Breast epithelium (tissue), 4 donors: ENCODE measurements at regions not wholly inside any gene's neighbourhood (a gene's known extent, or its start where the extent isn't known, plus 50 kb on each side); places are given as distances from the start of the nearest gene placed in this dataset.

Experiments used
- DNase-seq, 2 donors: peaks; one replicate each; pipeline ENCODE4 v3.0.0-alpha.2; 2019; ENCODE audit warnings: low spot score in 2 of 2
- H3K27ac ChIP-seq, 2 donors: fragments of 200-600 bp; sonication (generic) in 1 of 2; one replicate each; pipeline ENCODE4 v1.5.1; 2016 to 2019; ENCODE audit warnings: mild to moderate bottlenecking in 1 of 2
- H3K27me3 ChIP-seq, 2 donors: fragments of 200-600 bp; sonication (generic) in 1 of 2; one replicate each; pipeline versions ENCODE4 v1.5.1 to v1.6.0; 2017 to 2019; ENCODE audit warnings: control low read depth in 1 of 2, mild to moderate bottlenecking in 1 of 2
- H3K36me3 ChIP-seq: fragments of 200-600 bp; one replicate; pipeline ENCODE4 v1.5.1; 2019
- H3K4me1 ChIP-seq, 2 donors: fragments of 200-600 bp; sonication (generic); one replicate each; pipeline ENCODE4 v1.5.1; 2016 to 2019; ENCODE audit warnings: control low read depth in 1 of 2
- H3K4me3 ChIP-seq, 3 donors: fragments of 200-600 bp; sonication (generic); 1 replicate in 2 of 3; 2 replicates in 1 of 3; pipeline ENCODE4 v1.5.1; 2016 to 2019; ENCODE audit warnings: mild to moderate bottlenecking in 3 of 3, moderate library complexity in 2 of 3
- H3K9me3 ChIP-seq, 2 donors: fragments of 200-600 bp; sonication (generic) in 1 of 2; one replicate each; pipeline ENCODE4 v1.5.1; 2016 to 2019; ENCODE audit warnings: control low read depth in 1 of 2
- POLR2A ChIP-seq: fragments of 450-650 bp; IDR thresholded peaks from one replicate; pipeline ENCODE4 v1.6.1; 2016; ENCODE audit warnings: antibody characterized with exemption, mild to moderate bottlenecking, moderate library complexity
- POLR2AphosphoS5 ChIP-seq, 3 donors: sonication (generic); formaldehyde crosslinking; IDR thresholded peaks; one replicate each; pipeline ENCODE4 v1.6.1; 2017; ENCODE audit warnings: antibody characterized with exemption in 3 of 3
- intact Hi-C: fragments of 100-400 bp; cut with DNase I; formaldehyde crosslinking; loops from one replicate; pipeline ENCODE4 v1.15.1; 2023; ENCODE audit warnings: low total_unique reads
- TF ChIP-seq, protein P1 (sequence below), 3 donors: fragments of 450-650 bp; IDR thresholded peaks; one replicate each; pipeline ENCODE4 v1.5.1; 2016 to 2017; ENCODE audit warnings: antibody characterized with exemption in 3 of 3, mild to moderate bottlenecking in 3 of 3, moderate library complexity in 3 of 3

DNA sequence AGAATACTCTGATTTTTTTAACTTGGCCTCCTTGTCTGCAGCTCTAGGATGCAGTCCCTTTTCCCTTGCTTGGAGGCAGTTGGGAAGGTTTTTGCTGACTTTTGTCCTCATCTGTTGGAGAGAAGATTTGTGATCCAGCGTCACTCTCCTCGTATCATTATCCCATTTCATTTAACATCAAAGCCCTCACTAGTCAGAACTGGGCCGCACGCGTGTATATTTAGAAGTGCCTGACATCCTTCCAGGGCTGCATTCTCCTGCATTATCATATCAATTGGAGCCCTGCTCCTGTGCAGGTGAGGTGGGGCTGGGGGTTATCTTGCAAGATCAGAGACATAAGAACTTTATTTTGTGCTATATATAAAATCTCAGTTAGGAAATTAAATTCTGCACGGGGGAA is 435.1 kb upstream of the HS6ST1 start:
- H3K4me3 ChIP-seq = no peak overlapping the region
- TF ChIP-seq POLR2AphosphoS5 (IDR thresholded peaks at IDR 0.05) (no peak), POLR2A (no peak)
- TF ChIP-seq, protein P1, sequence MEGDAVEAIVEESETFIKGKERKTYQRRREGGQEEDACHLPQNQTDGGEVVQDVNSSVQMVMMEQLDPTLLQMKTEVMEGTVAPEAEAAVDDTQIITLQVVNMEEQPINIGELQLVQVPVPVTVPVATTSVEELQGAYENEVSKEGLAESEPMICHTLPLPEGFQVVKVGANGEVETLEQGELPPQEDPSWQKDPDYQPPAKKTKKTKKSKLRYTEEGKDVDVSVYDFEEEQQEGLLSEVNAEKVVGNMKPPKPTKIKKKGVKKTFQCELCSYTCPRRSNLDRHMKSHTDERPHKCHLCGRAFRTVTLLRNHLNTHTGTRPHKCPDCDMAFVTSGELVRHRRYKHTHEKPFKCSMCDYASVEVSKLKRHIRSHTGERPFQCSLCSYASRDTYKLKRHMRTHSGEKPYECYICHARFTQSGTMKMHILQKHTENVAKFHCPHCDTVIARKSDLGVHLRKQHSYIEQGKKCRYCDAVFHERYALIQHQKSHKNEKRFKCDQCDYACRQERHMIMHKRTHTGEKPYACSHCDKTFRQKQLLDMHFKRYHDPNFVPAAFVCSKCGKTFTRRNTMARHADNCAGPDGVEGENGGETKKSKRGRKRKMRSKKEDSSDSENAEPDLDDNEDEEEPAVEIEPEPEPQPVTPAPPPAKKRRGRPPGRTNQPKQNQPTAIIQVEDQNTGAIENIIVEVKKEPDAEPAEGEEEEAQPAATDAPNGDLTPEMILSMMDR (IDR thresholded peaks at IDR 0.05) = no peak
- H3K27me3 ChIP-seq = no peaks in the 10 kb centered on the region

DNA sequence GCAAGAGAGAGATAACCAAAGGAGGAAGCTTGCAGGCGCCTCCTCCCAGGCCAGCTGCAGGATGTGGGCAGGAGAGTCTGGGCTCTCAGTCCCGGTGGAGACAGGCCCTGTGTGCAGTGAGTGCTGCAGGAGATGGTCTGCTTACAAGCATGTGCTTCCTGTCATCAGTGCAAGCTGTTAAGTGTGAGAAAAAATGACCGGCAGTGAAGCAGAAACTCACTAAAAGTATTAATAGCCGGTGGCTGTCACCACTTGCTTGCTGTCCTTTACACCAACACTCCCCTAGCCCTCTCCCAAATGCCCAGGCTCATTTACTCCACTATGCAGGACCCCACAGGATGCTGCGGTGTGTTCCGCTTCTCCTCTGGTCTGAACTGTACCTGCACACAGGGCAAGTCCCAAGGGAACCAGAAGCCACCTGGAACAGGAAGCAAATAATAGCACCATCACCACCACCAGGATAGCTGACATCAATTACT is 435.6 kb upstream of the HS6ST1 start:
- no peaks in the 10 kb centered on the region for H3K27me3 ChIP-seq
- H3K9me3 ChIP-seq = no peaks in the 10 kb centered on the region
- no peak overlapping the region for H3K4me3 ChIP-seq
- no peaks in the 10 kb centered on the region for H3K36me3 ChIP-seq
- no peak for TF ChIP-seq POLR2AphosphoS5 (IDR thresholded peaks at IDR 0.05)
- TF ChIP-seq, protein P1 (IDR thresholded peaks at IDR 0.05) = no peak
- TF ChIP-seq POLR2A = no peak
- no peak overlapping the region for H3K27ac ChIP-seq
- peak in 1 of 2 donors; percentile 5 for DNase-seq
- H3K4me1 ChIP-seq = no peaks in the 10 kb centered on the region
- intact Hi-C loops = no loop called here

More for the DNA sequence above, 435.1 kb upstream of the HS6ST1 start:
- Histone ChIP-seq H3K9me3 (no peaks in the 10 kb centered on the region), H3K27ac (no peak overlapping the region), H3K4me1 (no peaks in the 10 kb centered on the region), H3K36me3 (no peaks in the 10 kb centered on the region)
- intact Hi-C loops = no loop called here
- no peak for DNase-seq

DNA sequence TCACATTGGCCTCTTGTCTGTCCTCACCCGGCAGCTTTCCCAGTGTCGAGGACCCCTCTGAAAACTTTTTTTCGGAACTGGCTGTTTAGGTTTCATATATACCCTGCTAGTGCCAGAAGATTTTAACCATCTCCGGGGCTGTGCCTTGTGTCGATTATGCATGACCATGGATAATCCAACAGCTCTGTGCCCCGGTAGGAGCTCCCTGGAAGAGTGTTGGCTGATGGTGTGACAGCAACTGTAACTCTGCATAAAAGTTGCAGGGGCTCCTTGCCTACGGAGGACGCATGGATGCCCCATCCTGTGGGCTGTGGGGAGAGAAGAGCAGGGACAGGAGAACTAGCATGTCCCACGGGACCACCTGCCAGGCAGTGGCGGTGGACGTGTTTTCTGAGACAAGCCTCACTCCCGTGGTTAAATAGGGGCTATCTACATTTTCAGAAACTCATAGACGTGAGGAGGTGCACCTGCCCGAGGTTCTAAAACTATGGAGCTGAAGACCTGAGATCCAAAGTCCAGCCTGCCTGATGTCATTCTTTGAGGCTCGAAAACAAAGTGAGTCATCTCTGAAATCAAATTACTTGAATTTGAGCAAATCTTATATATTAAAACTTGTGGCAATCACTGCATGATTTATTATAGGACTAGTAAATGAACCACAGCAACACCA is 437.2 kb upstream of the HS6ST1 start:
- DNase-seq = no peak
- Histone ChIP-seq H3K27ac (no peak overlapping the region), H3K27me3 (no peaks in the 10 kb centered on the region), H3K4me3 (no peak overlapping the region), H3K36me3 (no peaks in the 10 kb centered on the region), H3K9me3 (no peaks in the 10 kb centered on the region), H3K4me1 (no peaks in the 10 kb centered on the region)
- intact Hi-C loops = no loop called here
- TF ChIP-seq, protein P1 (IDR thresholded peaks at IDR 0.05) = peak in 1 of 3 donors; percentile 6
- TF ChIP-seq POLR2AphosphoS5 (IDR thresholded peaks at IDR 0.05) = no peak

DNA sequence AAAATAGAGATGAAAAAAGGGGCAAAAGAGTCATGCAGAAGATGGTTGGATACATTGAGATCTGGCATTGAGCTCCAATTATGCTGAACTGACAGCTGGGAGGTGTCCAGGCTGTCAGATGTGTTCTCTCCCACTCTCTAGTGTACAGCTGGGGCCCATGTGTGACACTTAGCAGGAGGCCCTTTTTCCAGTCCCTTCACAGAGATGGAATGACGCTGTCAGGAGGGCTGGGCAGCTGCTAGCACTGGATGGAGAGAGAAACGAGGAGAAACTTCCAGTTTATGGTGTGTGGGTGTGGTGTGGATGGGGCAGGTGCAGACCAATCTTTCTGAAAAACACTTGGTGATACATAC is 437.7 kb upstream of the HS6ST1 start:
- intact Hi-C loops = no loop called here
- Histone ChIP-seq H3K9me3 (no peaks in the 10 kb centered on the region), H3K36me3 (no peaks in the 10 kb centered on the region), H3K27me3 (no peaks in the 10 kb centered on the region), H3K4me1 (no peaks in the 10 kb centered on the region), H3K27ac (no peak overlapping the region), H3K4me3 (no peak overlapping the region)
- TF ChIP-seq, protein P1 (IDR thresholded peaks at IDR 0.05) = no peak
- TF ChIP-seq POLR2A (no peak), POLR2AphosphoS5 (IDR thresholded peaks at IDR 0.05) (no peak)
- DNase-seq = no peak

DNA sequence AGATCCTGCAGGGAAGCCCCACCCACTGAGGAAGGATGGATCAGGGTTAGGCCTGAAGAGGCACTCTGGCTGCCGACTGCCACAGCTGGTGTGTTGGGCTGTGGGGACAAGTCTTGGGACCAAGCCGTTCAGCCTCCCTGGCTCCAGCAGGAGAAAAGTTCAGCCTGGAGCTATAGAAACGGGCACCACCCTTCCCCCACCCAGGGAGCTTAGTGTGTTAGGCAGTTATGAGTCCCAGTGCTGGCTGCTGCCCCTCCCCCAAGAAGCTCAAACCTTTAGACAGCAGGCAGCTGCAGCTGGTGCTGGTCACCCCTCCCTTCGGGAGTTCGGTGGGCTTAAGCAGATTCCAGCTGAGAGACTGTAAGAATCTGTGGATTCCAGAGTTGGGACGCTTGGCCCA is 447.1 kb upstream of the HS6ST1 start:
- H3K4me1 ChIP-seq = no peaks in the 10 kb centered on the region
- H3K27me3 ChIP-seq = no peaks in the 10 kb centered on the region
- H3K27ac ChIP-seq = no peak overlapping the region
- no peak overlapping the region for H3K4me3 ChIP-seq
- TF ChIP-seq POLR2AphosphoS5 (IDR thresholded peaks at IDR 0.05) = no peak
- TF ChIP-seq, protein P1 (IDR thresholded peaks at IDR 0.05) = no peak
- no peak for TF ChIP-seq POLR2A
- DNase-seq = peak; percentile 0 to 14
- intact Hi-C loops = no loop called here
- no peaks in the 10 kb centered on the region for H3K36me3 ChIP-seq
- peaks cover 0 to 11% of the 10 kb centered on the region in 2 donors for H3K9me3 ChIP-seq
